Upper lobe of right lung (tissue), 1 donor: ENCODE measurements at regions not wholly inside any gene's neighbourhood (a gene's known extent, or its start where the extent isn't known, plus 50 kb on each side); places are given as distances from the start of the nearest gene placed in this dataset.

ENCODE experiments used
- ATAC-seq: fragments of 200-7000 bp; cut with Tn5 transposase; one replicate; pipeline ENCODE4 v1.9.1; 2020; ENCODE audit warnings: mild to moderate bottlenecking, moderate library complexity
- DNase-seq: peaks from one replicate; pipeline ENCODE4 v3.0.0-alpha.2; 2020
- H3K27ac ChIP-seq: fragments of 200-600 bp; one replicate; pipeline ENCODE4 v1.8.0; 2022
- H3K27me3 ChIP-seq: fragments of 200-600 bp; one replicate; pipeline ENCODE4 v1.8.0; 2022; ENCODE audit warnings: mild to moderate bottlenecking
- H3K36me3 ChIP-seq: fragments of 200-600 bp; one replicate; pipeline ENCODE4 v1.8.0; 2022
- H3K4me1 ChIP-seq: fragments of 200-600 bp; one replicate; pipeline ENCODE4 v1.8.0; 2022
- H3K4me3 ChIP-seq: fragments of 200-600 bp; one replicate; pipeline ENCODE4 v1.8.0; 2022; ENCODE audit warnings: mild to moderate bottlenecking
- H3K9me3 ChIP-seq: fragments of 200-600 bp; one replicate; pipeline ENCODE4 v1.8.0; 2022
- CTCF ChIP-seq: fragments of 200-600 bp; IDR thresholded peaks from one replicate; pipeline ENCODE4 v1.8.0; 2022; ENCODE audit warnings: antibody characterized with exemption
- intact Hi-C: fragments of 100-400 bp; cut with DNase I; formaldehyde crosslinking; loops from one replicate; pipeline ENCODE4 v1.11.0; 2022
- donor health status: DM: no; HTN: yes; CAD: no; lungs with severe emphysema.

- Histone ChIP-seq H3K4me3 (no peak overlapping the region), H3K27me3 (no peaks in the 10 kb centered on the region), H3K4me1 (no peaks in the 10 kb centered on the region), H3K9me3 (no peaks in the 10 kb centered on the region), H3K27ac (no peak overlapping the region), H3K36me3 (no peaks in the 10 kb centered on the region)
- TF ChIP-seq CTCF = no peak
- ATAC-seq (no peak), DNase-seq (no peak)
- intact Hi-C loops = no loop called here
These were observed 123.5 kb upstream of the NDP start for GRCh38 chrX:44096666-44097065.

- Histone ChIP-seq H3K36me3 (no peaks in the 10 kb centered on the region), H3K9me3 (no peaks in the 10 kb centered on the region), H3K27ac (no peak overlapping the region), H3K4me1 (no peaks in the 10 kb centered on the region), H3K4me3 (no peak overlapping the region), H3K27me3 (no peaks in the 10 kb centered on the region)
- TF ChIP-seq CTCF = no peak
- intact Hi-C loops = no loop called here
- DNase-seq (no peak), ATAC-seq (no peak)
These were observed 121.8 kb upstream of the NDP start for GRCh38 chrX:44094821-44095530.

- no peak for DNase-seq
- no peak for TF ChIP-seq CTCF
- intact Hi-C loops = no loop called here
- no peaks in the 10 kb centered on the region for H3K36me3 ChIP-seq
- no peaks in the 10 kb centered on the region for H3K27me3 ChIP-seq
- H3K4me1 ChIP-seq = no peaks in the 10 kb centered on the region
- H3K4me3 ChIP-seq = no peak overlapping the region
- H3K27ac ChIP-seq = no peak overlapping the region
- no peak for ATAC-seq
- no peaks in the 10 kb centered on the region for H3K9me3 ChIP-seq
These were observed 120.2 kb upstream of the NDP start for GRCh38 chrX:44093431-44093830.

GRCh38 chrX:44092778-44093177 lies 119.6 kb upstream of the NDP start:
- H3K36me3 ChIP-seq = no peaks in the 10 kb centered on the region
- no peak for TF ChIP-seq CTCF
- H3K4me1 ChIP-seq = no peaks in the 10 kb centered on the region
- H3K27me3 ChIP-seq = no peaks in the 10 kb centered on the region
- peak; percentile 30 for ATAC-seq
- no peak overlapping the region for H3K4me3 ChIP-seq
- no peak for DNase-seq
- H3K9me3 ChIP-seq = no peaks in the 10 kb centered on the region
- no peak overlapping the region for H3K27ac ChIP-seq
- intact Hi-C loops = no loop called here

GRCh38 chrX:44088510-44089144 lies 115.4 kb upstream of the NDP start:
- TF ChIP-seq CTCF = no peak
- Histone ChIP-seq H3K27me3 (no peaks in the 10 kb centered on the region), H3K4me1 (no peaks in the 10 kb centered on the region), H3K27ac (no peak overlapping the region), H3K4me3 (no peak overlapping the region), H3K36me3 (no peaks in the 10 kb centered on the region), H3K9me3 (no peaks in the 10 kb centered on the region)
- no peak for DNase-seq
- intact Hi-C loops = no loop called here
- ATAC-seq = no peak
